Colonic mucosa (tissue), 4 donors: ENCODE measurements at regions not wholly inside any gene's neighbourhood (a gene's known extent, or its start where the extent isn't known, plus 50 kb on each side); places are given as distances from the start of the nearest gene placed in this dataset.

Source experiments
- DNase-seq: peaks from one replicate; pipeline ENCODE4 v3.0.0-alpha.2; 2020
- H3K27ac ChIP-seq: fragments of 200-600 bp; one replicate; pipeline ENCODE4 v1.8.0; 2021
- H3K27me3 ChIP-seq: fragments of 200-600 bp; one replicate; pipeline ENCODE4 v1.8.0; 2021
- H3K36me3 ChIP-seq: fragments of 200-600 bp; one replicate; pipeline ENCODE4 v1.8.0; 2021
- H3K4me1 ChIP-seq: fragments of 200-600 bp; one replicate; pipeline ENCODE4 v1.8.0; 2021; ENCODE audit warnings: mild to moderate bottlenecking
- H3K4me3 ChIP-seq: fragments of 200-600 bp; one replicate; pipeline ENCODE4 v1.8.0; 2021
- H3K9ac ChIP-seq, 2 donors: one replicate each; pipeline ENCODE4 v1.7.0; 2013; ENCODE audit warnings: control low read depth in 2 of 2, low read depth in 2 of 2, low read length in 2 of 2
- H3K9me3 ChIP-seq: fragments of 200-600 bp; one replicate; pipeline ENCODE4 v1.8.0; 2021
- intact Hi-C: fragments of 100-400 bp; cut with DNase I; formaldehyde crosslinking; loops from one replicate; pipeline ENCODE4 v1.14.1; 2022
- TF ChIP-seq, protein P1 (sequence below): fragments of 200-600 bp; IDR thresholded peaks from one replicate; pipeline ENCODE4 v1.8.0; 2022; ENCODE audit warnings: antibody characterized with exemption, mild to moderate bottlenecking
- donor health status: healthy.
- donor health status: DM: no; HTN: no; CAD: no.
- donor health status: DM: no; HTN: no; CAD: no.

DNA sequence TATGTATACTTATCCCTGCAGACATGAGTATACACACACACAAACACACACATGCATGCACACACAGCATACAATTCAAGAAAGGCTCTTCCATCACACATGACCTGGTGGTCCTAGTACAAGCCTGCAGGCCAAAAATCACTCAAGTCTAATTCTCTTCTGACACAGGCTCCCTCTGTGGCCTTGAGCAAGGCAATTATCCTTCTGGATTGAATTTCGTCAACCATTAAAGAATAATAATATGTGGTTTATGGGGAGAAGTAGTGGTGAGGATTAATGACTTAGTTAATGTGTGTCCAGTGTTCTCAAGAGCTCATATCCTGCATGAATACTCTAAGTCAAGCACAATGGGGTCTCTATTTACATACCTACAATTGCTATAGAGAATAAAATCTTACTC is 161.8 kb upstream of the KIAA1217 start:
- H3K36me3 ChIP-seq = no peaks in the 10 kb centered on the region
- no peaks in the 10 kb centered on the region for H3K9me3 ChIP-seq
- intact Hi-C loops = no loop called here
- TF ChIP-seq, protein P1, sequence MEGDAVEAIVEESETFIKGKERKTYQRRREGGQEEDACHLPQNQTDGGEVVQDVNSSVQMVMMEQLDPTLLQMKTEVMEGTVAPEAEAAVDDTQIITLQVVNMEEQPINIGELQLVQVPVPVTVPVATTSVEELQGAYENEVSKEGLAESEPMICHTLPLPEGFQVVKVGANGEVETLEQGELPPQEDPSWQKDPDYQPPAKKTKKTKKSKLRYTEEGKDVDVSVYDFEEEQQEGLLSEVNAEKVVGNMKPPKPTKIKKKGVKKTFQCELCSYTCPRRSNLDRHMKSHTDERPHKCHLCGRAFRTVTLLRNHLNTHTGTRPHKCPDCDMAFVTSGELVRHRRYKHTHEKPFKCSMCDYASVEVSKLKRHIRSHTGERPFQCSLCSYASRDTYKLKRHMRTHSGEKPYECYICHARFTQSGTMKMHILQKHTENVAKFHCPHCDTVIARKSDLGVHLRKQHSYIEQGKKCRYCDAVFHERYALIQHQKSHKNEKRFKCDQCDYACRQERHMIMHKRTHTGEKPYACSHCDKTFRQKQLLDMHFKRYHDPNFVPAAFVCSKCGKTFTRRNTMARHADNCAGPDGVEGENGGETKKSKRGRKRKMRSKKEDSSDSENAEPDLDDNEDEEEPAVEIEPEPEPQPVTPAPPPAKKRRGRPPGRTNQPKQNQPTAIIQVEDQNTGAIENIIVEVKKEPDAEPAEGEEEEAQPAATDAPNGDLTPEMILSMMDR = no peak
- DNase-seq = no peak
- H3K4me3 ChIP-seq = no peak overlapping the region
- H3K9ac ChIP-seq = no peak overlapping the region
- H3K27ac ChIP-seq = no peak overlapping the region
- H3K27me3 ChIP-seq = no peaks in the 10 kb centered on the region
- no peaks in the 10 kb centered on the region for H3K4me1 ChIP-seq

DNA sequence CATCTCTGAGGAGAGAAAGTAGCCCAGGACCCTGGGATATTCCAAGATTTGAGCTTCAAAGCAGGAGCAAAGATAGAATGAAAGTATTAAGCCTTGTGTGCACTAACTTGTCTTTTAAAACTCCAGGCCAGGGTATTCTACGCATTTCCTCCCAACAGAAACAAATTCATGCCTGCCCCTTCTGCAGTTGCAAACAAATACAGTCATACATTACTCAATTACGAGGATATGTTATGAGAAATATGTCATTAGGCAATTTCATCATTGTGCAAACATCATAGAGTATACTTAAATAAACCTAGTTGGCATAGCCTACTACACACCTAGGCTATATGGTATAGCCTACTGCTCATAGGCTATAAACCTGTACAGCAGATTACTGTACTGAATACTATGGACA is 154.5 kb upstream of the KIAA1217 start:
- TF ChIP-seq, protein P1 = no peak
- Histone ChIP-seq H3K4me1 (no peaks in the 10 kb centered on the region), H3K27me3 (no peaks in the 10 kb centered on the region), H3K4me3 (no peak overlapping the region), H3K27ac (no peak overlapping the region), H3K36me3 (no peaks in the 10 kb centered on the region), H3K9me3 (no peaks in the 10 kb centered on the region), H3K9ac (no peak overlapping the region)
- intact Hi-C loops = no loop called here
- no peak for DNase-seq

DNA sequence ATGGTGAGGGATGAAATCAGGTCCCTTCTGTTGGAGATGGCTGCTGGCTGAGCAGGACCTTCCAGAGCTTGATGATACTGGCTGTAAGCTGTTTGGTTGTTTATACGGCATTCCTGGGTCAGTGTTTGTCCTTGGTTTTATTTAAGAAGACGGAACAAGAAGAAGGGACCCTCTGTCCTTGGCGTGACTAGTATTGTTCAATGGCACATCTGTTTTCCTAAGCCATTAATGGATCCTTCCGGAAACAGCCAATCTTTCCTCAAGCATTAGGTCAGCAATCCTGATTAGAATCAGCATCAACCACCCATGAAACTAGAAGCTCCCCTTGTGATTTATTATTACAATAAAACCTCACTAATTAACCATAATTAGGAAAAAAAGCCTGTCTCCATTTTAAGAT is 128.7 kb upstream of the KIAA1217 start:
- H3K27ac ChIP-seq = no peak overlapping the region
- no peak for DNase-seq
- H3K36me3 ChIP-seq = no peaks in the 10 kb centered on the region
- intact Hi-C loops = no loop called here
- no peaks in the 10 kb centered on the region for H3K9me3 ChIP-seq
- no peaks in the 10 kb centered on the region for H3K27me3 ChIP-seq
- TF ChIP-seq, protein P1 = no peak
- no peak overlapping the region for H3K9ac ChIP-seq
- H3K4me1 ChIP-seq = no peaks in the 10 kb centered on the region
- no peak overlapping the region for H3K4me3 ChIP-seq

DNA sequence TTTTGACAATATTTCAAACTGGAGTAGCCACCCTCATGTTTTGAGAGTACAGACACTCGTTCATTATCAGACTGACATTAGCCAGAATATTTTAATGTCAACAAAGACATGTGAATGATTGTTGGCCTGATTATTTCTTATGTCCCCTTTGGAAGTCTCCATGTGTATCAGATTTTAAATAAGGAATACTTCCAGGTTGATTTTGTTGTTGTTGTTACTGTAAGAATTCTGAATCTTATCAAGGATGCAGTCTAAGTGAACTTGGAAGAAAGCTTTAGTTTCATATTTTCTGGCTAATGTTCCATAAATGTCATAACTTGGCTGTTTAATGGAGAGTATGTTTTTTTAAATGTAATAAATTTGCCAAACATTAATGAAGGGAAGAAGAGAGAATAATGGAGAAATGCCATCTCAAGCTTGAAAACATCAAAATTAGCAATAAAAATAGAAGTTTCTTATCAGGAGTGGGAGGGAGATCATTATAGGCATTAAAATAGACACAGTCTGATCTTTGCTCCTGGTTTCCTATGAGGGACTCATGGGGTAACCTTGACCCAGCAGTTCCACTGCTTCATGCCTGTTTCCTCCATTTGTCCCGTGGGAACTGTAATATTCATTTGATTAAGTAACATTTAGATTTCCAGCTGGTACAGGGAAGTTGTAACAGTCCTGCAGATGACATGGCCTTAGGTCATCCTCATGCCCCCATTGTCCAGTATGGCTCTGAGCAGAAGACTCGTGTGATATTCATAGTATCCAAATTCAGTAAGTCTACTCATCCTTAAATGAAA is 122.4 kb upstream of the KIAA1217 start:
- no peaks in the 10 kb centered on the region for H3K27me3 ChIP-seq
- TF ChIP-seq, protein P1 = no peak
- H3K9ac ChIP-seq = no peak overlapping the region
- no peak overlapping the region for H3K27ac ChIP-seq
- no peaks in the 10 kb centered on the region for H3K9me3 ChIP-seq
- no peaks in the 10 kb centered on the region for H3K4me1 ChIP-seq
- no peak overlapping the region for H3K4me3 ChIP-seq
- intact Hi-C loops = no loop called here
- no peak for DNase-seq
- H3K36me3 ChIP-seq = no peaks in the 10 kb centered on the region

DNA sequence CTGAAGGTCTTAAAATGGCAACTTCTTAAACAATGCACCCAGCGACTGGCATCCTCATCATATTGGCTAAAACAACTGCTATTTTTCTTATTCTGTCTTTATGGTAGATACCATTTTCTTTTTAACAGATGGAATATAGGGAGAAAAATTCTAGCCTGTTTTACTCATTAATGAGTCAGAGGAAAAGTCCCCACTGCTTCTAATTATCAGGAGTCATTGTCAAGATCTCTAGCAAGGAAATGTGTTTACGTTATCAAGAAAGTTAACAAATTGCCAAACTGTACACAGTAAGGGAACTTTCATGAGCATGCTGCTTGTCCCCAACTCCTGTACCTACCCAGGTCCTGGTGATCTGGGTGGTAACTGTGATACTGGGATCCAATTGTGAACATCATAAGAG is 117.7 kb upstream of the KIAA1217 start:
- Histone ChIP-seq H3K4me3 (no peak overlapping the region), H3K4me1 (no peaks in the 10 kb centered on the region), H3K9ac (no peak overlapping the region), H3K36me3 (no peaks in the 10 kb centered on the region), H3K27ac (no peak overlapping the region), H3K27me3 (no peaks in the 10 kb centered on the region), H3K9me3 (no peaks in the 10 kb centered on the region)
- no peak for DNase-seq
- intact Hi-C loops = no loop called here
- TF ChIP-seq, protein P1 = no peak
